GM19351 (cell line): ENCODE measurements at regions not wholly inside any gene's neighbourhood (a gene's known extent, or its start where the extent isn't known, plus 50 kb on each side); places are given as distances from the start of the nearest gene placed in this dataset.
"Not testable (repeated sequence)": the region's sequence is repeated elsewhere in the genome, so short reads cannot be mapped to it uniquely, and the experiment has no call there.

Source experiments
- ATAC-seq: cut with Tn5 transposase; IDR thresholded peaks from one replicate; pipeline ENCODE4 v1.9.1; 2021; ENCODE audit warnings: mild to moderate bottlenecking, moderate library complexity; ENCODE audit not compliant: unreplicated experiment

DNA sequence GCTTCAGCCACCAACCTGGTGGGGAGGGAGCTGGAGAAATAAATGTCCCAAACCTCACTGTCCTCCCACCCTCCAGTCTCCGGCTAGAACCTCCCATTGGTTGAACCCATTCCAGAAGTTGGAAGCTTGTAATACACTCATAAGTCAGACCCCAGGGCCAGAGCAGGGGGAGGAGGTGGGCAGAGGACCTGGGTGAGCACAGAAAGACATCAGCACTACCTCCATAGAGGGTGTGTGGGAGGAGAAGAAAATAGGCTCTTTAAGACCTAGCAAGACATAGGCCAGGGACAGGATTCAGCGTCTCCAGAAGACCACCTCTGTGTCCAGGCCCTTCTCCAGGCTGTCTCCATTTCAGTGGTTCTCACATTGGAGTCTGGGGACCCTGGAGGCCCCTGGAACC lies 73.3 kb upstream of the TOP1 start:
- ATAC-seq = no peak

DNA sequence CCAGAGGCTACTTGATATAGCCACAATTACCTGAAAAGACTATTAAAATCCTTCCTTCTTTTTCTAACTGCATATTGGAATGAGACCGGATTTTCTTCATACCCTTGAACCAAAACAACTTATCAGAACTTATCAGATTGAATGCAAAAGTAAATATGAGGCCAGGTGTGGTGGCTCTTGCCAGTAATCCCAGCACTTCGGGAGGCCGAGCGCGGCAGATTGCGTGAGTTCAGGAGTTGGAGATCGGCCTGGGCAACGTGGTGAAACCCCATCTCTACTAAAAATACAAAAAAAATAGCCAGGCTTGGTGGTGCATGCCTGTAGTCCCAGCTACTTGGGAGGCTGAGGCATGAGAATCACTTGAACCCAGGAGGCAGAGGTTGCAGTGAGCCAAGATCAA lies 72.8 kb upstream of the TOP1 start:
- not testable (repeated sequence) for ATAC-seq

DNA sequence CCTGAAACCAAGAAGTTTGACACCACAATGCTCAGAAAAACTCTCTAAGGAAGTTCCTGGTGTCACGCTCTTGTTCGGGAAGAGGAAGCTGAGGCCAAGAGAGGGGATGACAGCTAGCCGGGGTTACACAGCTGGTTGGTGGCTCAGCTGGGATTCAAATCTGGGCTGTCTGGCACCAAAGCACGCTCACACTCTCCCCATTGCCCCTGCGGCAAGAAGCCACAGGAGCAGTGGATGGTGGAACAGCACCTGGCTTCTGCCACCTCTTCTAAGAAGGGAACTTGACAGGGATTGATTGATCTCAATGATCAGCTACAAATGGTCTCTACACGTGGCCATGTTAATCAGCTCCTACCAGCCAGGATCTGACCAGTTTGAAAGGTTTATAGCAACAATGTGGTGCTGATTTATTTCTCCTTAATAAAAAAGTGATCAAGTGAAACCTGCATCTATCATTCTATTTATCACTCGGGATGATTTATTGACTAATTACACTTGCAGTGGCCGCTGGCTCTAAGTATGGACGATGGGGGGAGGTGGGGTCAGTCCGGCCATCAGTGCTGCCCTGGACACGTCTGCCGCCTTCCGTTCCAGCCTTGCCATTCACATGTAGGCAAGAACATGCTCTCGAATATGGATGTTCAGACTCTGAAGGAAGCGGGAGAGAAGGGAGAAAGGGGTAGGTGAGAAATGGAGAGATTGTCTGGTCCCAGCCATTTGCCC lies 71.9 kb upstream of the TOP1 start:
- ATAC-seq = no peak

DNA sequence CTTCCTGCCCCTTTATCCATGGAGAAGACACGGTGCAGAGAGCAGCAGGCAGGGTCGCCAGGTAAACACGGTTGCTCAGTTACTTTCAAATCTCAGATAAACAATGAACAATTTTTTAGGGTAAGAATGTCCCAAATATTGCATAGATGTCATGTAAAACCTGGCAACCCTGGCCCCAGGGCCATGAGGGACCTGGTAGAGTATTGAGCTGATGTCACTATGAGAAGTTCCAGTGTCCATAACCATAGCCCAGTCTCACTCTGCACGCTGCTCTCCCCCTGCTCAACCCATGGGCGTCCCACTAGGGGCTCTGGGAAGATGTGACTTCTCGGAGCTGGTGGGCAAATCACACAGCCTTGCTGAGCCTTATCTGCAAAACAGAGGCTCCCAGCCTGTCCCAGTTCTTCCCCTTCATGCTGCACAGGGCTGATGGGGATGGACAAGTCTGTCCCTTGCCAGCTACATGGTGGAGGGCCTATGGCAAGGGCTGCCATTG lies 71.3 kb upstream of the TOP1 start:
- ATAC-seq = no peak

DNA sequence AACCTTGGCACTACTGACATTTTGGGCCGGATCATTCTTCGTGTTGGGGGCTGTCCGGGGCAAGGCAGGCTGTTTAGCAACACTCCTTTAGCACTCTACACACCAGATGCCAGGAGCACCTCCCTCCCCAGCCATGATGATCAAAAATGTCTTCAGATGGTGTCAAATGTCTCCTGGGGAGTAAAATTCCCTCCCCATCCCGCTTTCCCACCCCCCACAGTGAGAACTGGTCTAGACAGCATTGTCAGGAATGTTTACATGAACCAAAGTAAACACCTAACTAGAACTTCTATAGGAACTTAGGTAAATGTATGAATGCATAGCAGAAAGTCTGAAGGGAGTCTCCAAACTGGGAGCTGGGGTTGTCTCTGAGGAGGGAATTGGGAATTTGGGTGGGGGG lies 70.0 kb upstream of the TOP1 start:
- ATAC-seq = no peak

DNA sequence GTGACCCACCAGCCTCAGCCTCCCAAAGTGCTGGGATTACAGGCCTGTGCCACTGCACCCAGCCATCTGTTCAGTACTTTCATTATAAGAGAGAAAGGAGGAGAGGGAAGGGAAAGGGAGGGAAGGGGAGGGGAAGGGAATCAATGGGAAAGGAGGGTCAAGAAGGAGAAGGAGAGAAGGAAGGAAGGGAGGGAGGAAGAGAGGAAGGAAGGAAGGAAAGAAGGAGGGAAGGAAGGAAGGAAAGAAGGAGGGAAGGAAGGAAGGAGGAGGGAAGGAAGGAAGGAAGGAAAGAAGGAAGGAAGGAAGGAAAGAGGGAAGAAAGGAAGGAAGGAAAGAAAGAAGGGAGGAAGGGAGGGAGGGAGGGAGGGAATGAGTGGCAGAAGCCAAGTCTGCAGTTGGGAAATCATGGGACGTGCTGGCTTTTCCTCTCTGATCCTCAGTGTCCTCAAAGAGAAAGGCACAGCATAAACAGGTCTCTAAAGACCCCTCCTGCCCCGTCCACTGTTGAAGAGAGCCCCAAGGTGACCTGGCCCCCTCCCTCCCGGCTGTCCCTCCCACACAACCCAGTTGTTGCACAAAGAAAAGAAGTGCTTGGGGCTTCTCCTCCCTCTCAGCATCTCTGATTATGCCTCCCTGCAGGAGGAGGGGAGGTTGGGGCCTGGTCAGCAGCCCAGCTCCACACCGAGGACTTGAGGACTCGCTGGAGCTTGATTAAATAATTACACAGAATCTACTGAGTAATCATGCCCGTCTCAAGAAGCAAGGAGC lies 69.1 kb upstream of the TOP1 start:
- ATAC-seq = no peak

DNA sequence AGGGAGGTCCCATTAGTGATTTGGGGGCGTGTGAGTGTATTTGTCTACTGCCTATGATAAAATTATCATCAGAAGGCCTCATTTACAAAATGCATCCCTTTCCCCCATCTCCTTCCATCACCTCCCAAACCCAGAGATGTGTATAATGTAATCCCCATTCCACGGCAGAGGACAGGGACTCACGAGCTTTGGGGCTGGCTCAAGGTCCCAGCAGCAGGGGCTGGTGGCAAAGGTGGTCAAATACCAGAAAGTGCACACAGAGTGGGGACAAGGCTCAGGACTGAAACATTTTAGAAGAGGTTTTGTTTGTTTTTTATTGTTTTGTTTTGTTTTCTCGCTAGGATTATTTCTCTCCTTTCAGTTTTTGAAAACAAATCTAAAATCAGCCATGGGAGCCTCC lies 68.5 kb upstream of the TOP1 start:
- no peak for ATAC-seq

DNA sequence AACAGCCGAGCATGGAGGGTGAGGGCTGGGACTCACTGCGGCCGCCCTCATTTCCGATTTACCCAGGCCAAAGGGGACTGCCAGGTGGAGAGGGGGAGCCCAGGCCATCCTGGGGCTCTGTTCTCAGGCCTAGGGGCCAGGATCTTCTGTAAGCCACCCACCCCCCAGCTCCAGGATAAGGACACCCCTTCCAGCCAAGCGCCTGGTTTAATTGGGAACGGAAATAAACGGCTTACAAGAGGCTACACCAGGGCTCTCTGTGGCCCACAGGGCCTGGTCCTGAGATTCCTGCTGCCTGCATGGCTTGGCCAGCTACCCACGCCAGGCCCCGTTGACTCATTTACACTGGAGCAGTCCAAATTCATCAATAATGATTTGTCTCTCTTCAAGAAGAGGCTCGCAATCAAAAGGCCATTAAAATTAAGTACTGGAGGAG lies 68.1 kb upstream of the TOP1 start:
- ATAC-seq = no peak

DNA sequence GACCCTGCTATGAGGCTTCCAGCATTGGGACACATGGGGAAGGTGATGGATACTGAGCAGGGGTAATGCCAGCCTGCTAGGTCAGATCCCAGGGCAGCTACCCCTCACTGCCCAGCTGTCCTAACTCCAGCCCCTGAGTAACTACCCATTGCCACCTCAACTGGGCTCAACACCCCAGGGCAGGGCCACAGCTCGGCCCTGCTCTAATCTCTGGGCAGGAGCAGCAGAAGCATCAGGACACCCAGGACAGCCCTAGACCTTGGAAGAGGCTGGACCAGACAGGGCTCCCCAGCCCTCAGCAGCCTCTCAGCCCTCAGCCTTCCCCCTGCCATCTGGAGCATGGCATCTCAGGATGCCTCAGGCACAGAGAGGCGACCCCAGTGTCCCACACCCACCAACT lies 67.4 kb upstream of the TOP1 start:
- no peak for ATAC-seq

DNA sequence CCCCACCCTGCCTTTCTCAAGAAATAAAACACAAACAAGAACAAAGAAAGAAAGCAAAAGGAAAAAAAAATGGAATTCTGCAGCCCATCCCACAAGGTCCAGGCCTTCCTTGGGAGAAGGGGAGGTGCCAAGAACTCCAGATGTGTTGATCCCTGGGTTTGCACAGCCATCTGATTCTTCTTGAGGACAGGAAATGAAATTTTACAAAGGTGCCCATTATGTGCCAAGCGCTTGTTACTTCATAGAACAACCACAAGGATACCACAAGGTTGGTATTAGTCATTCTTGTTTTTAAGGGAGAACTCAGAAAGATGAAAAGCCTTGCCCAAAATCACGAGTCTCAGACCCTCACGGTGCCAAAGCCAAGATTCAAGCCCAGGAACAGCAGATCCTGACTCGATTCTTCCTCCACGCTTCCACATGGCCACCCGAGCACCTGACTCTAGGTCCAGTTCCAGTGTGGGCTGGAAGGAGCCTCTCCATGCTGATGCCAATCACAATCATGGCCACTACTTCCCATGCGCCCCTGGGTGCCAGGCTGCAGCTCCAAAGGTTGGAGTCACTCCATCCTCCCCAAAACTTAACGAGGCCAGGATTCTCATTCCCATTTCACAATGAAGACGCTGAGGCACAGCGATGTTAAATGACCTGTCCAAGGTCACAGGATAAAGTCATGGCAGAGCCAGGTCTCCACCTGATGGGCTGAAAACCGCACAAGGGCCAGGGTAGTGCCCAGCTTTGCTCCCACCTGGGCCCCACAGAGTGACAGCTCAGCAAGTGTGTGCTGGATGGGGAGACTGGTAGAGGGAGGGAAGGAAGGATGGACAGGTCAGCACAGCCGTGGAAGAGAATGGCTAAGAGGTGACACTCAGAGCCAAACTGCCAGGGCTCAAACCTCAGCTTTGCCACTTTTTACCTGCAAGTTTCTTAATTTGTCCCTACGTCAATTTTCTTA lies 66.7 kb upstream of the TOP1 start:
- no peak for ATAC-seq

DNA sequence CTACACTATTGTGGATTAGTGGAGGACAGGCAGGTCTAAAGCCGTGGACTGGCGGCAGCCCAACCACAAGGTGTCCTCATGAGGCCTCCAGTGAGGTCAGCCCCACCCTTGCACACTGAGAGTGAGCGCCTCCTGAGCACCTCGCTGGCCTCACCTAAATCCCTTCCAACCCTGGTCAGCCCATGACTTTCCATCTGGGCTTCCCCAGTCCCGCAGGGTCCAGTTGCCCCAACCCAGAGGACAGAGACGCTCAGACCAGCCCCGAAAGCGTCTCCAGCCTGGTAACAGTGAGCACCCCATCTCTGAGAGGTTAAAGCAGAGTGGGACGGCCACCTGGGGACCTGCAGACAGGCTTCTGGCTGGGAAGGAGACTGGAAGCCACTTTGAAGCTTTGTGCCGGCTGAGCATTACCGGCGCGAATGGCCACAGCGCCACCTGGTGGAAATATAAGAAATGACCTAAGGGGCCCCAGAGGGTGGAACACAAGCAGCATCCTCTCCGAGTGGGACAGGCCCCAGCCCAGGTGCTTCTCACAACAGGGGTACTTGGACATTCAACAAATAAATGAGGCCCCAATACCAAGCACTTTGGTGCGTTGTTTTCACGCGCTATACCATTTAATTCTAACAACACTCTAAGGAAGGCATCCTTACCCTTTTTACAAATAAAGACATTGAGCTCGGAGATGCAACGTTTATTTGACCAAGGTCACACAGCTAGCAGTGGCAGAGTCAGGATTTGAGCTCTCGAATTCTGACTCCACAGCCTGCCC lies 65.7 kb upstream of the TOP1 start:
- ATAC-seq = peak; percentile 86

DNA sequence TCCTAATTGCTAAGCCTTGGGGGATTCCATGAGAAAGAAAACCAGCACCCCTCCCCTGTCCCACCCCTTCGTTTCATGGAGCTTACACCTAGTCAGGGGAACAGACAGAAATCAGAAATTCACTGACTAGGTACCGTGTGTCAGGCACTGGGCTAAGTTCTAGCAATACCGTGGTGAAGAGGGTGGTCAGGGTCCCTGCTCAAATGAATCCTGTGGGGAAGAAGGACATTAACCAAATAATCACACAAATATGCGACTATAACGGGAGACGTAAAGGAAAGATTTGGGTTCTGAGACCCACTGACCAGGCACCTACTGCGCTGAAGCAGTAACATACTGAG lies 65.1 kb upstream of the TOP1 start:
- no peak for ATAC-seq

DNA sequence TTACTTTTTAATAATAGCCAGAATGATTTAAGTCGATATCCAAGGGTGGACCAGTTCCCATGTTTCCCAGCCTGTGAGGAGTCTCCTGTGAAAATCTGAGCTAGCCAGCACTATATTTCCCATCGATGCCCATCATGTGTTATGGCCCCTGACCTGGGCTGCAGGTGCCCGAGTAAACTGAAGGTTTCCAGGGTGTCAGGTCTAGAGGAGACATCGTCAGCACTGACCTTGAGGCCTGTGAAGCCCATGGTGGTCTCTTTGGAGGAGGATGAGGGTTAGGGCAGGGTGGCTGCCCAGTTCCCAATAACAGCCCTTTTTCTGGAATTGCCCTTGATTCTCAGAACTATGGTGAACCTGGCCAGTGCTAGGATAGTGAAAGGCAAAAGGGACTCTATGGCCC lies 63.0 kb upstream of the TOP1 start:
- no peak for ATAC-seq

DNA sequence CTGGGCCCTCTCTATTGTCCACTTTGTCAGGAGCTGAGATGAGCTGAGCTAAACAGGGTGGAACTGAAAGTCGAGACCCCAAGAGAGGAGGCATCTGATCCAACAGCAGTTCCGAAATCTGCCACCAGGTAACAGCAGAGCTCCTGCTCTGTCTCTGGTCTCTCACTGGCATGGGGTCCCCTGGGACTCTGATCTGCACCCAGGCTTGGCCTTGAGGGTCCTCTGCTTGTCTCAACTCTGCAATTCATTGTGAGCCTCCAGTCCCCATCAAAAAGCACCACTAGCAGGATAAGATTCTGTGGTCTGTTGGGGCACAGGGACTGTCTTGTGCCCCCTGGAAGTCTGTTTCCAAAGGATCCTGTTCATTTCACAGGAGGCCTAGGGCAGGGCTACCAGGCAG lies 62.5 kb upstream of the TOP1 start:
- ATAC-seq = no peak

DNA sequence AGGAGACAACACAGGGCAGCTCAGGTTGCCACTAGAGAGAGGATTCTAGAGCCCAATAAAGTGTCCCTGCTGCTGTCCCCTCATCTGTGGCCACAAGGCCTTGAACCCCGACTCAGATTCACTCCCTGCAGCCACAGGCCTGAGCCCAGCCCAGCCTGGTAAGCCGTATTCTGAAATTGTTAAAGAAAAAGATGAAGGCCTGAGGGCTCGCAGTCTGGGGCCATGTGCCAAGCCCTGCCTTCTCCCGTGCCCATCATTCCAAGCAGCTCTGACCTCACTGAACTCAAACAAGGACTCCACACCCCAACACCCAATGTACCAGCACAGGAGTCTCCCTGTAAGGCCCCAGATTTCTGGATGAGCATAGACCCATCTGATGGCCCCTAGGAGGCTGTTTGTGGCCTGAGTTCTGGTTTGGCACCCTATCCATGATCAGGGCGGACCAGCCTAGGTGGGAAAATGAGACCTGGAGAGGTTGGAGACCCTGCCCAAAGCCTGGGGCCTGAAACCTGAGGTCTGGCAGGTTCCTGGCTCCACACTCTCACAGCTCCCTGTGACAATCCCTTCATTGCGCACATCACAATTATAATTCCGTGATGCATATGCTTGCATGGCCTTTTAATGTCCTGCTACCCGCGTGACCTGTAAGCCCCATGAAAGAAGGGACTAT lies 62.0 kb upstream of the TOP1 start:
- no peak for ATAC-seq

DNA sequence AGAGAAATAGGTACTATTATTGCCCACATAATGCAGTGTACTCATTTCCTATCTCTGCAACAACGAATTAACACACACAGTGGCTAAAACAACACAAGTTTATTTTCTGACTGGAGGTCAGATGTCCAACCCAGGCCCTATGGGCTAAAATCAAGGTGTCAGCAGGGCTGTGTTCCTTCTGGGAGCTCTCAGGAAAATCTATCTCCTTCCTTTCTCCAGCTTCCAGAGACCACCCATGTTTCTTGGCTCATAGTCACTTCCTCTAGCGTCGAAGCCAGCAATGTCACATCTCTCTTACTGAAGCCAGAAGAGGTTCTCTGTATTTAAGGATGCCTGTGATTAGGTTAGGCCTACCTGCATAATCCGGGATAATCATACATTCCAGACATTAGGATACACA lies 60.9 kb upstream of the TOP1 start:
- ATAC-seq = no peak

DNA sequence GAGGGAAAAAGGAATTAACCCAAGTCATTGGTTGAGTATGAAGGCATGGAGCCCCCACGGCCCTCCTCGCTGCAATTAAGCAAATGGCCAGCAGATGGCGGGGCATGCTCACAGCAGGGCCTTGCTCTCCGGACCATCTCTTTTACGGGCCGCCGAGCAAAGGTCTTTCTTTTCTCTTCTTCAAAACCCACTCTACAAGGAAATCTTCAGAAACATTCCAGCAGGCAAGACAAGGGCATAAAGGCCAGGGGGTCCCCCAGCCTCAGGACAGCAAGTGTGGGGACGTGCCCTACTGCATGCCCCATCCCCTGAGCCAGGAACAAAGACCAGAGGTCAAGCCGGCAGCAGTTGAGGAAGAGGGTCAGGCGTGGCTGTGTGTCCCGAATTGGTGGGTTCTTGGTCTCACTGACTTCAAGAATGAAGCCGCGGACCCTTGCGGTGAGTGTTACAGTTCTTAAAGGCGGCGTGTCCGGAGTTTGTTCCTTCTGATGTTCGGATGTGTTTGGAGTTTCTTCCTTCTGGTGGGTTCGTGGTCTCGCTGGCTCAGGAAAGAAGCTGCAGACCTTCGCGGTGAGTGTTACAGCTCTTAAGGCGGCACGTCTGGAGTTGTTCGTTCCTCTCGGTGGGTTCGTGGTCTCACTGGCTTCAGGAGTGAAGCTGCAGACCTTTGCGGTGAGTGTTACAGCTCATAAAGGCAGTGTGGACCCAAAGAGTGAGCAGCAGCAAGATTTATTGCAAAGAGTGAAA lies 59.6 kb upstream of the TOP1 start:
- ATAC-seq = peak; percentile 87

DNA sequence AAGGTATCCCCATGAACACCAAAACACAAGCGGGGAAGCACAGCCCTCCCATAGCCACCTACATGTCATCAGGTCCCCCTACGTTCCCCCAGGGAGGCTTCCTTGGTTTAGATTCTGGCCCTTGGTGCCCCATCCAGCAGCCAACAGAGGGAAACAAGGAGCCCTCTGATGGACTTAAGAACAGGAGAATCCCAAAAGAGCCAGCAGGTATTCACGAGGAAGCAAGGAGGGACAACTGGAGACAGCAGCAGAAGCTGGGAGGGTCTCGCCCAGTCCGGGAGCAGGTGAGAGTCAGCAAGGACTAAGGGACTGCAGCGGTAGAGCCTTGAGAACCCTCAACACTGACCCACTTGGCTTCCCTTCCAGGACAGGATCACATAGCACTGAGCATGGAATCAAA lies 58.4 kb upstream of the TOP1 start:
- no peak for ATAC-seq

DNA sequence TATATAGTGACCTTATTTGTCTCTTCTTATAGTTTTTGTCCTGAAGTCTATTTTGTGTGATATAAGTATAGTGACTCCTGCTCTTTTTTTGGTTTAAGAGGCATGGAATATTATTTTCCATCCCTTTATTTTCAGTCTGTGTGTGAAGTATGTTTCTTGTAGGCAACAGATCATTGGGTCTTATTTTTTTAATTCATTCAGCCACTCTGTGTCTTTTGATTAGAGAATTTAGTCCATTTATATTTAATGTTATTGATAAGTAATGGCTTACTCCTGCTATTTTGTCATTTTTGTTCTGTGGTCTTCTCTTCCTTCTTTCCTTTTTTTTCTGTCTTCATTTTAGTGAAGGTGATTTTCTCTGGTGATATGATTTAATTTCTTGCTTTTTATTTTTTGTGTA lies 51.4 kb upstream of the TOP1 start:
- ATAC-seq = no peak
